ENCODE measurements at regions not wholly inside any gene's neighbourhood (a gene's known extent, or its start where the extent isn't known, plus 50 kb on each side); places are given as distances from the start of the nearest gene placed in this dataset.

DNA sequence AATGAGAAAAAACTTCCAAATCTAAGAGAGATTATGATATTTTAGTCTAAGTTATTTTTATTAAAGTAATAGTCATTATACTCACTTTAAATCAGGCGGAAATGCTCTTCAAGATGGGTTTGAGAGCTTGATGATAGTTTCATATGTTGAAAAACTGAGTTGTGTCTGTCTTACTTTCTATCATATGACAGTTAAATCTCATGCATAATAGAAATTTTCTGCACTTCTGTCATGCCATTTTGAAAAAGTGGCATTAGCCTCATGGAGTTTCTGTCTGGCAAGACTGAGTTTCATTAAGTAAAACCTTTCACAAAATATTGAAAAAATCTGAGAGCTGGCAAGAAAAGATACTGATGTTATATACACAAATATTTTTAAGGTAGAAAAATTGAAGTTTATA lies 511.8 kb downstream of the EPHA3 start:
- H3K4me2 ChIP-seq (ENCODE audit: insufficient read depth, low read length) = no peak overlapping the region
- TF ChIP-seq ZNF77 (CRISPR knock-in tag; IDR thresholded peaks at IDR 0.05) (no peak), NFXL1 (CRISPR knock-in tag; IDR thresholded peaks at IDR 0.05) (no peak), ATF7 (IDR thresholded peaks at IDR 0.05) (no peak), ILK (tag; IDR thresholded peaks at IDR 0.05; ENCODE audit: borderline replicate concordance, low read depth) (no peak), SIX5 (IDR thresholded peaks at IDR 0.05; ENCODE audit: borderline replicate concordance in 1 of 2, insufficient read depth in 1 of 2, low read depth in 1 of 2, low read length in 2 of 2) (no peak), CBFB (CRISPR knock-in tag; IDR thresholded peaks at IDR 0.05) (no peak), CREB1 (IDR thresholded peaks at IDR 0.05) (no peak), CREB1 (CRISPR knock-in tag; IDR thresholded peaks at IDR 0.05) (no peak), ZFX (CRISPR knock-in tag; IDR thresholded peaks at IDR 0.05) (no peak), PHF8 (IDR thresholded peaks at IDR 0.05; ENCODE audit: borderline replicate concordance, low read length) (no peak), TAF9B (IDR thresholded peaks at IDR 0.05; ENCODE audit: partially characterized antibody) (no peak), HLTF (IDR thresholded peaks at IDR 0.05) (no peak)
- TF ChIP-seq, protein P1, sequence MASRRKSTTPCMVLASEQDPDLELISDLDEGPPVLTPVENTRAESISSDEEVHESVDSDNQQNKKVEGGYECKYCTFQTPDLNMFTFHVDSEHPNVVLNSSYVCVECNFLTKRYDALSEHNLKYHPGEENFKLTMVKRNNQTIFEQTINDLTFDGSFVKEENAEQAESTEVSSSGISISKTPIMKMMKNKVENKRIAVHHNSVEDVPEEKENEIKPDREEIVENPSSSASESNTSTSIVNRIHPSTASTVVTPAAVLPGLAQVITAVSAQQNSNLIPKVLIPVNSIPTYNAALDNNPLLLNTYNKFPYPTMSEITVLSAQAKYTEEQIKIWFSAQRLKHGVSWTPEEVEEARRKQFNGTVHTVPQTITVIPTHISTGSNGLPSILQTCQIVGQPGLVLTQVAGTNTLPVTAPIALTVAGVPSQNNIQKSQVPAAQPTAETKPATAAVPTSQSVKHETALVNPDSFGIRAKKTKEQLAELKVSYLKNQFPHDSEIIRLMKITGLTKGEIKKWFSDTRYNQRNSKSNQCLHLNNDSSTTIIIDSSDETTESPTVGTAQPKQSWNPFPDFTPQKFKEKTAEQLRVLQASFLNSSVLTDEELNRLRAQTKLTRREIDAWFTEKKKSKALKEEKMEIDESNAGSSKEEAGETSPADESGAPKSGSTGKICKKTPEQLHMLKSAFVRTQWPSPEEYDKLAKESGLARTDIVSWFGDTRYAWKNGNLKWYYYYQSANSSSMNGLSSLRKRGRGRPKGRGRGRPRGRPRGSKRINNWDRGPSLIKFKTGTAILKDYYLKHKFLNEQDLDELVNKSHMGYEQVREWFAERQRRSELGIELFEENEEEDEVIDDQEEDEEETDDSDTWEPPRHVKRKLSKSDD (conservative IDR thresholded peaks at IDR 0.05; ENCODE audit: low read length) = no peak
- TF ChIP-seq, protein P2, sequence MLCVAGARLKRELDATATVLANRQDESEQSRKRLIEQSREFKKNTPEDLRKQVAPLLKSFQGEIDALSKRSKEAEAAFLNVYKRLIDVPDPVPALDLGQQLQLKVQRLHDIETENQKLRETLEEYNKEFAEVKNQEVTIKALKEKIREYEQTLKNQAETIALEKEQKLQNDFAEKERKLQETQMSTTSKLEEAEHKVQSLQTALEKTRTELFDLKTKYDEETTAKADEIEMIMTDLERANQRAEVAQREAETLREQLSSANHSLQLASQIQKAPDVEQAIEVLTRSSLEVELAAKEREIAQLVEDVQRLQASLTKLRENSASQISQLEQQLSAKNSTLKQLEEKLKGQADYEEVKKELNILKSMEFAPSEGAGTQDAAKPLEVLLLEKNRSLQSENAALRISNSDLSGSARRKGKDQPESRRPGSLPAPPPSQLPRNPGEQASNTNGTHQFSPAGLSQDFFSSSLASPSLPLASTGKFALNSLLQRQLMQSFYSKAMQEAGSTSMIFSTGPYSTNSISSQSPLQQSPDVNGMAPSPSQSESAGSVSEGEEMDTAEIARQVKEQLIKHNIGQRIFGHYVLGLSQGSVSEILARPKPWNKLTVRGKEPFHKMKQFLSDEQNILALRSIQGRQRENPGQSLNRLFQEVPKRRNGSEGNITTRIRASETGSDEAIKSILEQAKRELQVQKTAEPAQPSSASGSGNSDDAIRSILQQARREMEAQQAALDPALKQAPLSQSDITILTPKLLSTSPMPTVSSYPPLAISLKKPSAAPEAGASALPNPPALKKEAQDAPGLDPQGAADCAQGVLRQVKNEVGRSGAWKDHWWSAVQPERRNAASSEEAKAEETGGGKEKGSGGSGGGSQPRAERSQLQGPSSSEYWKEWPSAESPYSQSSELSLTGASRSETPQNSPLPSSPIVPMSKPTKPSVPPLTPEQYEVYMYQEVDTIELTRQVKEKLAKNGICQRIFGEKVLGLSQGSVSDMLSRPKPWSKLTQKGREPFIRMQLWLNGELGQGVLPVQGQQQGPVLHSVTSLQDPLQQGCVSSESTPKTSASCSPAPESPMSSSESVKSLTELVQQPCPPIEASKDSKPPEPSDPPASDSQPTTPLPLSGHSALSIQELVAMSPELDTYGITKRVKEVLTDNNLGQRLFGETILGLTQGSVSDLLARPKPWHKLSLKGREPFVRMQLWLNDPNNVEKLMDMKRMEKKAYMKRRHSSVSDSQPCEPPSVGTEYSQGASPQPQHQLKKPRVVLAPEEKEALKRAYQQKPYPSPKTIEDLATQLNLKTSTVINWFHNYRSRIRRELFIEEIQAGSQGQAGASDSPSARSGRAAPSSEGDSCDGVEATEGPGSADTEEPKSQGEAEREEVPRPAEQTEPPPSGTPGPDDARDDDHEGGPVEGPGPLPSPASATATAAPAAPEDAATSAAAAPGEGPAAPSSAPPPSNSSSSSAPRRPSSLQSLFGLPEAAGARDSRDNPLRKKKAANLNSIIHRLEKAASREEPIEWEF (CRISPR knock-in tag; IDR thresholded peaks at IDR 0.05) = no peak
- intact Hi-C loops (cut with micrococcal nuclease) = no loop called here
- FAIRE-seq (no peak), ATAC-seq (no peak), DNase-seq (ENCODE audit: extremely low read depth in 1 of 4, low spot score in 3 of 4) (no peak)
- no peak overlapping the region for H3K9ac ChIP-seq (ENCODE audit: insufficient read depth in 1 of 2, low read depth in 2 of 2, low read length in 2 of 2)
- in situ Hi-C loops (cut with MboI) = no loop called here
- no peak overlapping the region for H2AFZ ChIP-seq (ENCODE audit: low read depth, low read length)
- no peaks in the 10 kb centered on the region for H3K9me1 ChIP-seq (ENCODE audit: control insufficient read depth, insufficient read depth, low read length)
- no peaks in the 10 kb centered on the region for H4K20me1 ChIP-seq (replicated peaks; ENCODE audit: control insufficient read depth, insufficient read depth, low read length)
- H3K4me3 ChIP-seq = no peak overlapping the region
- WGBS (ENCODE audit: insufficient coverage, low coverage, missing lambda C conversion rate) = 0% methylated on average over 1 of the region's 1 CpG
- no peaks in the 10 kb centered on the region for H3K27me3 ChIP-seq (ENCODE audit: control insufficient read depth in 2 of 2, insufficient read depth in 2 of 2, low read length in 2 of 2)
- H3K4me1 ChIP-seq (replicated peaks in 1 of 2; ENCODE audit: control insufficient read depth in 2 of 2, insufficient read depth in 2 of 2, low read length in 2 of 2) = no peaks in the 10 kb centered on the region
- H3K36me3 ChIP-seq (ENCODE audit: control insufficient read depth, insufficient read depth, low read length) = no peaks in the 10 kb centered on the region
- BruUV-seq (replicated peaks) = no TSS peak
- H3K27ac ChIP-seq (ENCODE audit: extremely low read depth, low read depth, low read length) = no peak overlapping the region
- ChIA-PET CTCF (ENCODE audit: low intra/inter-chr PET ratio) (no interaction called here), POLR2A (no interaction called here)
- H3K9me3 ChIP-seq (replicated peaks; ENCODE audit: control insufficient read depth, insufficient read depth, low read depth, low read length) = no peaks in the 10 kb centered on the region
- H3K79me2 ChIP-seq (ENCODE audit: control insufficient read depth, insufficient read depth, low read length) = no peaks in the 10 kb centered on the region
